ENCODE measurements at regions not wholly inside any gene's neighbourhood (a gene's known extent, or its start where the extent isn't known, plus 50 kb on each side); places are given as distances from the start of the nearest gene placed in this dataset.

GRCh38 chr2:67792681-67793091 lies 270.1 kb downstream of the C1D start:
- H2AFZ ChIP-seq (ENCODE audit: control insufficient read depth, low read length): no peak overlapping the region
- no peak for DNase-seq (ENCODE audit: low read depth, low spot score)
- H4K20me1 ChIP-seq (ENCODE audit: control insufficient read depth, extremely low read depth, insufficient read depth, low read length): no peaks in the 10 kb centered on the region
- H3K27ac ChIP-seq (ENCODE audit: control insufficient read depth, insufficient read depth, low read length): no peak overlapping the region
- H3K4me2 ChIP-seq (ENCODE audit: control insufficient read depth, extremely low read depth, insufficient read depth, low read depth, low read length): no peak overlapping the region
- no peaks in the 10 kb centered on the region for H3K79me2 ChIP-seq (ENCODE audit: control insufficient read depth, insufficient read depth, low read length)
- no peaks in the 10 kb centered on the region for H3K36me3 ChIP-seq (ENCODE audit: control insufficient read depth in 2 of 2, extremely low read depth in 1 of 2, insufficient read depth in 2 of 2, low read length in 2 of 2)
- dilution Hi-C loops (cut with MboI; ENCODE audit: extremely low pct_ligation_motif_present, low sequenced_read_pairs): no loop called here
- no peaks in the 10 kb centered on the region for H3K27me3 ChIP-seq (ENCODE audit: control insufficient read depth, extremely low read depth, insufficient read depth, low read length)
- H3K9me3 ChIP-seq (ENCODE audit: control insufficient read depth, low read depth, low read length): no peaks in the 10 kb centered on the region
- H3K9me1 ChIP-seq (ENCODE audit: control insufficient read depth, extremely low read depth, insufficient read depth, low read length): no peaks in the 10 kb centered on the region
- TF ChIP-seq CTCF (optimal IDR thresholded peaks at IDR 0.05 in 1 of 3, IDR thresholded peaks at IDR 0.05 in 1 of 3, conservative IDR thresholded peaks at IDR 0.05 in 1 of 3; ENCODE audit: extremely low read depth in 1 of 3, insufficient read depth in 2 of 3, low read length in 3 of 3) (no peak), EZH2 (IDR thresholded peaks at IDR 0.05; ENCODE audit: low read length) (no peak)
- no peak for FAIRE-seq
- no peak overlapping the region for H3K9ac ChIP-seq (ENCODE audit: control insufficient read depth, extremely low read depth, insufficient read depth, low read length)
- no peaks in the 10 kb centered on the region for H3K4me1 ChIP-seq (ENCODE audit: control insufficient read depth, extremely low read depth, insufficient read depth, low read length)
- H3K4me3 ChIP-seq (ENCODE audit: control insufficient read depth in 2 of 3, extremely low read depth in 1 of 3, insufficient read depth in 2 of 3, low read depth in 1 of 3, low read length in 3 of 3): no peak overlapping the region

- H3K4me1 ChIP-seq (ENCODE audit: control insufficient read depth, extremely low read depth, insufficient read depth, low read length): no peaks in the 10 kb centered on the region
- no peaks in the 10 kb centered on the region for H3K9me1 ChIP-seq (ENCODE audit: control insufficient read depth, extremely low read depth, insufficient read depth, low read length)
- DNase-seq (ENCODE audit: low read depth, low spot score) (no peak), FAIRE-seq (no peak)
- dilution Hi-C loops (cut with MboI; ENCODE audit: extremely low pct_ligation_motif_present, low sequenced_read_pairs): no loop called here
- no peak overlapping the region for H2AFZ ChIP-seq (ENCODE audit: control insufficient read depth, low read length)
- no peak overlapping the region for H3K9ac ChIP-seq (ENCODE audit: control insufficient read depth, extremely low read depth, insufficient read depth, low read length)
- no peaks in the 10 kb centered on the region for H4K20me1 ChIP-seq (ENCODE audit: control insufficient read depth, extremely low read depth, insufficient read depth, low read length)
- H3K4me3 ChIP-seq (ENCODE audit: control insufficient read depth in 2 of 3, extremely low read depth in 1 of 3, insufficient read depth in 2 of 3, low read depth in 1 of 3, low read length in 3 of 3): no peak overlapping the region
- TF ChIP-seq EZH2 (IDR thresholded peaks at IDR 0.05; ENCODE audit: low read length) (no peak), CTCF (optimal IDR thresholded peaks at IDR 0.05 in 1 of 3, IDR thresholded peaks at IDR 0.05 in 1 of 3, conservative IDR thresholded peaks at IDR 0.05 in 1 of 3; ENCODE audit: extremely low read depth in 1 of 3, insufficient read depth in 2 of 3, low read length in 3 of 3) (no peak)
- H3K4me2 ChIP-seq (ENCODE audit: control insufficient read depth, extremely low read depth, insufficient read depth, low read depth, low read length): no peak overlapping the region
- H3K9me3 ChIP-seq (ENCODE audit: control insufficient read depth, low read depth, low read length): no peaks in the 10 kb centered on the region
- H3K36me3 ChIP-seq (ENCODE audit: control insufficient read depth in 2 of 2, extremely low read depth in 1 of 2, insufficient read depth in 2 of 2, low read length in 2 of 2): no peaks in the 10 kb centered on the region
- H3K27ac ChIP-seq (ENCODE audit: control insufficient read depth, insufficient read depth, low read length): no peak overlapping the region
- no peaks in the 10 kb centered on the region for H3K27me3 ChIP-seq (ENCODE audit: control insufficient read depth, extremely low read depth, insufficient read depth, low read length)
- no peaks in the 10 kb centered on the region for H3K79me2 ChIP-seq (ENCODE audit: control insufficient read depth, insufficient read depth, low read length)
These were observed 264.8 kb downstream of the C1D start for GRCh38 chr2:67797801-67798540.
